ENCODE measurements at regions not wholly inside any gene's neighbourhood (a gene's known extent, or its start where the extent isn't known, plus 50 kb on each side); places are given as distances from the start of the nearest gene placed in this dataset.

- no peaks in the 10 kb centered on the region for H3K4me1 ChIP-seq (ENCODE audit: control insufficient read depth, low read depth, low read length)
- H4K5ac ChIP-seq (ENCODE audit: low read length), result no peak overlapping the region
- no peak overlapping the region for H2BK15ac ChIP-seq (replicated peaks; ENCODE audit: low read depth)
- no peak overlapping the region for H3K27ac ChIP-seq (ENCODE audit: low read depth, low read length)
- no peaks in the 10 kb centered on the region for H3K27me3 ChIP-seq (ENCODE audit: insufficient read depth, low read length, poor library complexity)
- no peaks in the 10 kb centered on the region for H3K79me1 ChIP-seq (ENCODE audit: low read length)
- no peak overlapping the region for H3K4ac ChIP-seq (ENCODE audit: low read depth, low read length)
- no peak overlapping the region for H2BK5ac ChIP-seq (ENCODE audit: low read length)
- no peak overlapping the region for H4K8ac ChIP-seq (ENCODE audit: low read depth, low read length)
- no peak overlapping the region for H3K18ac ChIP-seq (ENCODE audit: low read length)
- no peaks in the 10 kb centered on the region for H3K79me2 ChIP-seq (ENCODE audit: control insufficient read depth, insufficient read depth, low read length)
- H2BK120ac ChIP-seq (ENCODE audit: low read depth, low read length), result no peak overlapping the region
- no peak overlapping the region for H3K4me2 ChIP-seq (ENCODE audit: low read length)
- H3K36me3 ChIP-seq (ENCODE audit: control insufficient read depth, insufficient read depth, low read length), result no peaks in the 10 kb centered on the region
- H3K9ac ChIP-seq (ENCODE audit: low read length), result no peak overlapping the region
- no peak overlapping the region for H3K23ac ChIP-seq (ENCODE audit: low read length)
- H3K4me3 ChIP-seq (ENCODE audit: low read length), result no peak overlapping the region
- no peak overlapping the region for H2AK5ac ChIP-seq (ENCODE audit: low read length)
- DNase-seq, result no peak
- no peak overlapping the region for H3K56ac ChIP-seq (ENCODE audit: low read length)
Observed at GRCh38 chr5:171606414-171607024, 179.1 kb upstream of the SMIM23 start.

- H3K79me1 ChIP-seq (ENCODE audit: low read length), result no peaks in the 10 kb centered on the region
- H3K23ac ChIP-seq (ENCODE audit: low read length), result no peak overlapping the region
- H3K4me3 ChIP-seq (ENCODE audit: low read length), result no peak overlapping the region
- H3K36me3 ChIP-seq (ENCODE audit: control insufficient read depth, insufficient read depth, low read length), result no peaks in the 10 kb centered on the region
- H3K18ac ChIP-seq (ENCODE audit: low read length), result no peak overlapping the region
- H3K4me2 ChIP-seq (ENCODE audit: low read length), result no peak overlapping the region
- H2AK5ac ChIP-seq (ENCODE audit: low read length), result no peak overlapping the region
- no CpG with 5 or more reads among the region's 2 CpGs for WGBS (ENCODE audit: extremely low coverage, insufficient coverage, low lambda C conversion rate)
- no peaks in the 10 kb centered on the region for H3K4me1 ChIP-seq (ENCODE audit: control insufficient read depth, low read depth, low read length)
- no peak overlapping the region for H4K5ac ChIP-seq (ENCODE audit: low read length)
- H3K9ac ChIP-seq (ENCODE audit: low read length), result no peak overlapping the region
- no peak overlapping the region for H2BK5ac ChIP-seq (ENCODE audit: low read length)
- no peak overlapping the region for H2BK15ac ChIP-seq (replicated peaks; ENCODE audit: low read depth)
- H3K79me2 ChIP-seq (ENCODE audit: control insufficient read depth, insufficient read depth, low read length), result no peaks in the 10 kb centered on the region
- DNase-seq, result no peak
- no peak overlapping the region for H3K56ac ChIP-seq (ENCODE audit: low read length)
- no peaks in the 10 kb centered on the region for H3K27me3 ChIP-seq (ENCODE audit: insufficient read depth, low read length, poor library complexity)
- H2BK120ac ChIP-seq (ENCODE audit: low read depth, low read length), result no peak overlapping the region
- no peak overlapping the region for H3K4ac ChIP-seq (ENCODE audit: low read depth, low read length)
- no peak overlapping the region for H3K27ac ChIP-seq (ENCODE audit: low read depth, low read length)
- no peak overlapping the region for H4K8ac ChIP-seq (ENCODE audit: low read depth, low read length)
Observed at GRCh38 chr5:171607863-171608262, 177.8 kb upstream of the SMIM23 start.

DNA sequence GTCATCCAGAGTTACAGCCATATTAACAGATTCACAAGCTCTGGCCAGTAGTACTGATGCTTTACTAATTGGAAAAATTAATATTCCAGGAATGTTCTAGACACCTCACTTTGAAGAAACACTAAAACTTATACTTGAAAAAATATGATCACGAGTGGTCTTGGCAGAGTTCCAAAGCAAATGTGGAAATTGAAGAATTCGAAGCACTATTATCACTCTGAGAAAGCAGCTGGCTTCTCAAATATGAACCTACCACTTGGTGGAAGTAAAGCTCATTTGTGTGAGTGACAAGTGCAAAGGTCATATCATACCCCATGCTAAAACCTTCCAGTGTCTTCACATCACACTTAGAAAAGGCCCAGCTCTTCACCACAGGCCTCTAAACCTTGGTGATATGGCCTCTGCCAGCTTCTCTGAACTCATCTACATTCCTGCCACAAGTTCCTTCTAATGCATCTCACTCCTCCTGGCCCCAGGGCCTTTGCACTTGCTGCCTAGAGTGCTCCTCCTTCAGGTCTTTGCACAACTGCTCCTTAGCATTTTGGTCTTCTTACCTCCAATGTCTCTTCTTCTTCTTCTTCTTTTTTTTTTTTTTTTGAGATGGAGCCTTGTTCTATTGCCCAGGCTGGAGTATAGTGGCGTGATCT, 175.7 kb upstream of the SMIM23 start:
- H3K56ac ChIP-seq (ENCODE audit: low read length), result no peak overlapping the region
- no peaks in the 10 kb centered on the region for H3K79me2 ChIP-seq (ENCODE audit: control insufficient read depth, insufficient read depth, low read length)
- no peak overlapping the region for H2BK120ac ChIP-seq (ENCODE audit: low read depth, low read length)
- no CpG with 5 or more reads among the region's 3 CpGs for WGBS (ENCODE audit: extremely low coverage, insufficient coverage, low lambda C conversion rate)
- no peak overlapping the region for H3K27ac ChIP-seq (ENCODE audit: low read depth, low read length)
- no peak for DNase-seq
- no peak overlapping the region for H4K5ac ChIP-seq (ENCODE audit: low read length)
- no peak overlapping the region for H3K9ac ChIP-seq (ENCODE audit: low read length)
- H3K4me1 ChIP-seq (ENCODE audit: control insufficient read depth, low read depth, low read length), result no peaks in the 10 kb centered on the region
- no peak overlapping the region for H3K4me3 ChIP-seq (ENCODE audit: low read length)
- H3K79me1 ChIP-seq (ENCODE audit: low read length), result no peaks in the 10 kb centered on the region
- no peak overlapping the region for H4K8ac ChIP-seq (ENCODE audit: low read depth, low read length)
- no peak overlapping the region for H2BK15ac ChIP-seq (replicated peaks; ENCODE audit: low read depth)
- no peak overlapping the region for H2AK5ac ChIP-seq (ENCODE audit: low read length)
- no peak overlapping the region for H3K18ac ChIP-seq (ENCODE audit: low read length)
- no peak overlapping the region for H3K4me2 ChIP-seq (ENCODE audit: low read length)
- no peaks in the 10 kb centered on the region for H3K27me3 ChIP-seq (ENCODE audit: insufficient read depth, low read length, poor library complexity)
- H3K36me3 ChIP-seq (ENCODE audit: control insufficient read depth, insufficient read depth, low read length), result no peaks in the 10 kb centered on the region
- H3K4ac ChIP-seq (ENCODE audit: low read depth, low read length), result no peak overlapping the region
- H2BK5ac ChIP-seq (ENCODE audit: low read length), result no peak overlapping the region
- H3K23ac ChIP-seq (ENCODE audit: low read length), result no peak overlapping the region

DNA sequence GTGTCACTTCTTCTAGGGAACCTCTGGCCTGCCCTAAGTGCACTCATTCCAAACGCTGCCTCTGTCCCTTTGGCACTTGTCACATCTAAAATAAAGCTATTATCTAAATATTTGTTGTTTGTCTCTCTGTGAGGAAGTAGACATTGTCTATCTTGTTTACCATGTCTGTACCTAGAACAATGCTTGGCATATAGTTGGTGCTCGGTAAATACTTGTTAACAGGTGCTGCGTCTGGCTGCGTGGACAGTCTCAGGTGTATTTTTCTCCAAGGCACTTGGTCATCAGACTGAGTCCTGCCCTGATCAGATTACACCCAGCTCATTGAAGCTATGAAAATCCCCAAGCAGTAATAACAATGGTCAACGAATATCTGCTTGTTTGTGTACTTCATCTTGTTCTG, 174.9 kb upstream of the SMIM23 start:
- H3K36me3 ChIP-seq (ENCODE audit: control insufficient read depth, insufficient read depth, low read length), result no peaks in the 10 kb centered on the region
- H3K4me2 ChIP-seq (ENCODE audit: low read length), result no peak overlapping the region
- no peaks in the 10 kb centered on the region for H3K79me1 ChIP-seq (ENCODE audit: low read length)
- H3K4me1 ChIP-seq (ENCODE audit: control insufficient read depth, low read depth, low read length), result no peaks in the 10 kb centered on the region
- no peak overlapping the region for H3K9ac ChIP-seq (ENCODE audit: low read length)
- H3K18ac ChIP-seq (ENCODE audit: low read length), result no peak overlapping the region
- no peak overlapping the region for H2BK15ac ChIP-seq (replicated peaks; ENCODE audit: low read depth)
- no peak overlapping the region for H3K23ac ChIP-seq (ENCODE audit: low read length)
- no peaks in the 10 kb centered on the region for H3K79me2 ChIP-seq (ENCODE audit: control insufficient read depth, insufficient read depth, low read length)
- H4K8ac ChIP-seq (ENCODE audit: low read depth, low read length), result no peak overlapping the region
- H4K5ac ChIP-seq (ENCODE audit: low read length), result no peak overlapping the region
- no peak overlapping the region for H2BK120ac ChIP-seq (ENCODE audit: low read depth, low read length)
- no peak overlapping the region for H3K27ac ChIP-seq (ENCODE audit: low read depth, low read length)
- H2BK5ac ChIP-seq (ENCODE audit: low read length), result no peak overlapping the region
- H3K27me3 ChIP-seq (ENCODE audit: insufficient read depth, low read length, poor library complexity), result no peaks in the 10 kb centered on the region
- H3K4ac ChIP-seq (ENCODE audit: low read depth, low read length), result no peak overlapping the region
- WGBS (ENCODE audit: extremely low coverage, insufficient coverage, low lambda C conversion rate), result no CpG with 5 or more reads among the region's 5 CpGs
- no peak overlapping the region for H3K4me3 ChIP-seq (ENCODE audit: low read length)
- H3K56ac ChIP-seq (ENCODE audit: low read length), result no peak overlapping the region
- no peak for DNase-seq
- H2AK5ac ChIP-seq (ENCODE audit: low read length), result no peak overlapping the region

DNA sequence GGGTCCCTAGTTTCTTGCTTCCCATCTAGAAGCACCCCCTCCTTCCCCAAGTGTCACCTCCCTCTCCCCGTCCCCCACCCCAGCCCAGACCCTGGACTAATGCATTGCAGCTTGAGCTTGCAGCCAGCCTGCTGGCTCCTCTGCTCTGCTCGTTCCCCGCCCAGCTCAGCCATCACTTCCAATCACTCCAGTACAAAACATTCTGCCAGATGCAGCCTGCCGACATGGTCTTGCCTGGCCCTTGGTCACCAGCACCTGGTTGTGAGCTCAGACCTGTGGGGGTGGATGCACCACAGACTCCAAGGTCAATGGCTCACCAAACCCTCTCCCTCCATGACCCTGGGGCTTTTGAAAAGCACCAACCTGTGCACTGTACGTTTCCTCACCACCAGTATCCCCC, 172.9 kb upstream of the SMIM23 start:
- no peak for DNase-seq
- WGBS (ENCODE audit: extremely low coverage, insufficient coverage, low lambda C conversion rate), result no CpG with 5 or more reads among the region's 5 CpGs
- Histone ChIP-seq H4K8ac (ENCODE audit: low read depth, low read length) (no peak overlapping the region), H3K79me1 (ENCODE audit: low read length) (no peaks in the 10 kb centered on the region), H3K27me3 (ENCODE audit: insufficient read depth, low read length, poor library complexity) (no peaks in the 10 kb centered on the region), H3K4me3 (ENCODE audit: low read length) (no peak overlapping the region), H2AK5ac (ENCODE audit: low read length) (no peak overlapping the region), H3K27ac (ENCODE audit: low read depth, low read length) (no peak overlapping the region), H3K56ac (ENCODE audit: low read length) (no peak overlapping the region), H3K18ac (ENCODE audit: low read length) (no peak overlapping the region), H3K4me2 (ENCODE audit: low read length) (no peak overlapping the region), H3K79me2 (ENCODE audit: control insufficient read depth, insufficient read depth, low read length) (no peaks in the 10 kb centered on the region), H3K4me1 (ENCODE audit: control insufficient read depth, low read depth, low read length) (peaks cover 2% of the 10 kb centered on the region), H2BK5ac (ENCODE audit: low read length) (no peak overlapping the region), H3K23ac (ENCODE audit: low read length) (no peak overlapping the region), H3K36me3 (ENCODE audit: control insufficient read depth, insufficient read depth, low read length) (no peaks in the 10 kb centered on the region), H3K9ac (ENCODE audit: low read length) (no peak overlapping the region), H4K5ac (ENCODE audit: low read length) (no peak overlapping the region), H2BK120ac (ENCODE audit: low read depth, low read length) (no peak overlapping the region), H2BK15ac (replicated peaks; ENCODE audit: low read depth) (no peak overlapping the region), H3K4ac (ENCODE audit: low read depth, low read length) (no peak overlapping the region)

DNA sequence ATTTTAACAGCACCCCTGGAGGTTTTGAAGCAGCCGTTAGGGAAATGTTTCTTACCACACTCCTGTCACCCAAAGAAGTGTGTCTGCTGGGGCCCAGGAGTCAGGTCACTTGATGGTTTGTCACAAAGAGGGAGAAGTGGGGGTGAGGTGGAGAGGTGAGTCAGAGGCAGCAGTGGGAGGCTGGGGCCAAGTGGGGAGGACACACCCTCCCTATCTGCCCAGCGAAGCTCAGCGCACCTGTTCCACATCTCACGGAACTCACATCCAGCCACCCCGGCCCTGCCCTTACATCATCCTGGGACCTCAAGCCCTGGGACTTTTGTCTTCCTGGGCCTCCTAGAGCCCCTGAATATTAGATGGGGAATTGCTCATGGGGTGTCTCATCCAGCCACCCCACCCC, 171.1 kb upstream of the SMIM23 start:
- Histone ChIP-seq H3K79me2 (ENCODE audit: control insufficient read depth, insufficient read depth, low read length) (no peaks in the 10 kb centered on the region), H3K79me1 (ENCODE audit: low read length) (no peaks in the 10 kb centered on the region), H3K4me3 (ENCODE audit: low read length) (no peak overlapping the region), H3K56ac (ENCODE audit: low read length) (no peak overlapping the region), H4K8ac (ENCODE audit: low read depth, low read length) (no peak overlapping the region), H3K23ac (ENCODE audit: low read length) (no peak overlapping the region), H3K27ac (ENCODE audit: low read depth, low read length) (no peak overlapping the region), H3K4ac (ENCODE audit: low read depth, low read length) (no peak overlapping the region), H3K4me1 (ENCODE audit: control insufficient read depth, low read depth, low read length) (peaks cover 2% of the 10 kb centered on the region), H3K4me2 (ENCODE audit: low read length) (no peak overlapping the region), H4K5ac (ENCODE audit: low read length) (no peak overlapping the region), H2BK15ac (replicated peaks; ENCODE audit: low read depth) (no peak overlapping the region), H2BK5ac (ENCODE audit: low read length) (no peak overlapping the region), H3K18ac (ENCODE audit: low read length) (no peak overlapping the region), H3K9ac (ENCODE audit: low read length) (no peak overlapping the region), H3K36me3 (ENCODE audit: control insufficient read depth, insufficient read depth, low read length) (no peaks in the 10 kb centered on the region), H2AK5ac (ENCODE audit: low read length) (no peak overlapping the region), H3K27me3 (ENCODE audit: insufficient read depth, low read length, poor library complexity) (no peaks in the 10 kb centered on the region), H2BK120ac (ENCODE audit: low read depth, low read length) (no peak overlapping the region)
- no CpG with 5 or more reads among the region's 5 CpGs for WGBS (ENCODE audit: extremely low coverage, insufficient coverage, low lambda C conversion rate)
- no peak for DNase-seq

All from mesendoderm (in vitro differentiated cells).